Breast epithelium (tissue), 4 donors: ENCODE measurements at regions not wholly inside any gene's neighbourhood (a gene's known extent, or its start where the extent isn't known, plus 50 kb on each side); places are given as distances from the start of the nearest gene placed in this dataset.

ENCODE experiments used
- DNase-seq, 2 donors: peaks; one replicate each; pipeline ENCODE4 v3.0.0-alpha.2; 2019; ENCODE audit warnings: low spot score in 2 of 2
- H3K27ac ChIP-seq, 2 donors: fragments of 200-600 bp; sonication (generic) in 1 of 2; one replicate each; pipeline ENCODE4 v1.5.1; 2016 to 2019; ENCODE audit warnings: mild to moderate bottlenecking in 1 of 2
- H3K27me3 ChIP-seq, 2 donors: fragments of 200-600 bp; sonication (generic) in 1 of 2; one replicate each; pipeline versions ENCODE4 v1.5.1 to v1.6.0; 2017 to 2019; ENCODE audit warnings: control low read depth in 1 of 2, mild to moderate bottlenecking in 1 of 2
- H3K36me3 ChIP-seq: fragments of 200-600 bp; one replicate; pipeline ENCODE4 v1.5.1; 2019
- H3K4me1 ChIP-seq, 2 donors: fragments of 200-600 bp; sonication (generic); one replicate each; pipeline ENCODE4 v1.5.1; 2016 to 2019; ENCODE audit warnings: control low read depth in 1 of 2
- H3K4me3 ChIP-seq, 3 donors: fragments of 200-600 bp; sonication (generic); 1 replicate in 2 of 3; 2 replicates in 1 of 3; pipeline ENCODE4 v1.5.1; 2016 to 2019; ENCODE audit warnings: mild to moderate bottlenecking in 3 of 3, moderate library complexity in 2 of 3
- H3K9me3 ChIP-seq, 2 donors: fragments of 200-600 bp; sonication (generic) in 1 of 2; one replicate each; pipeline ENCODE4 v1.5.1; 2016 to 2019; ENCODE audit warnings: control low read depth in 1 of 2
- POLR2A ChIP-seq: fragments of 450-650 bp; IDR thresholded peaks from one replicate; pipeline ENCODE4 v1.6.1; 2016; ENCODE audit warnings: antibody characterized with exemption, mild to moderate bottlenecking, moderate library complexity
- POLR2AphosphoS5 ChIP-seq, 3 donors: sonication (generic); formaldehyde crosslinking; IDR thresholded peaks; one replicate each; pipeline ENCODE4 v1.6.1; 2017; ENCODE audit warnings: antibody characterized with exemption in 3 of 3
- intact Hi-C: fragments of 100-400 bp; cut with DNase I; formaldehyde crosslinking; loops from one replicate; pipeline ENCODE4 v1.15.1; 2023; ENCODE audit warnings: low total_unique reads
- TF ChIP-seq, protein P1 (sequence below), 3 donors: fragments of 450-650 bp; IDR thresholded peaks; one replicate each; pipeline ENCODE4 v1.5.1; 2016 to 2017; ENCODE audit warnings: antibody characterized with exemption in 3 of 3, mild to moderate bottlenecking in 3 of 3, moderate library complexity in 3 of 3

GRCh38 chr2:129689653-129690448 is 289.6 kb upstream of the RAB6C start:
- intact Hi-C loops = no loop called here
- H3K9me3 ChIP-seq = peaks cover 0 to 16% of the 10 kb centered on the region in 2 donors
- no peak for DNase-seq
- no peak overlapping the region for H3K27ac ChIP-seq
- TF ChIP-seq, protein P1, sequence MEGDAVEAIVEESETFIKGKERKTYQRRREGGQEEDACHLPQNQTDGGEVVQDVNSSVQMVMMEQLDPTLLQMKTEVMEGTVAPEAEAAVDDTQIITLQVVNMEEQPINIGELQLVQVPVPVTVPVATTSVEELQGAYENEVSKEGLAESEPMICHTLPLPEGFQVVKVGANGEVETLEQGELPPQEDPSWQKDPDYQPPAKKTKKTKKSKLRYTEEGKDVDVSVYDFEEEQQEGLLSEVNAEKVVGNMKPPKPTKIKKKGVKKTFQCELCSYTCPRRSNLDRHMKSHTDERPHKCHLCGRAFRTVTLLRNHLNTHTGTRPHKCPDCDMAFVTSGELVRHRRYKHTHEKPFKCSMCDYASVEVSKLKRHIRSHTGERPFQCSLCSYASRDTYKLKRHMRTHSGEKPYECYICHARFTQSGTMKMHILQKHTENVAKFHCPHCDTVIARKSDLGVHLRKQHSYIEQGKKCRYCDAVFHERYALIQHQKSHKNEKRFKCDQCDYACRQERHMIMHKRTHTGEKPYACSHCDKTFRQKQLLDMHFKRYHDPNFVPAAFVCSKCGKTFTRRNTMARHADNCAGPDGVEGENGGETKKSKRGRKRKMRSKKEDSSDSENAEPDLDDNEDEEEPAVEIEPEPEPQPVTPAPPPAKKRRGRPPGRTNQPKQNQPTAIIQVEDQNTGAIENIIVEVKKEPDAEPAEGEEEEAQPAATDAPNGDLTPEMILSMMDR (IDR thresholded peaks at IDR 0.05) = no peak
- no peak for TF ChIP-seq POLR2AphosphoS5 (IDR thresholded peaks at IDR 0.05)
- no peak for TF ChIP-seq POLR2A
- no peaks in the 10 kb centered on the region for H3K4me1 ChIP-seq
- H3K36me3 ChIP-seq = no peaks in the 10 kb centered on the region
- no peak overlapping the region for H3K4me3 ChIP-seq
- H3K27me3 ChIP-seq = no peaks in the 10 kb centered on the region

DNA sequence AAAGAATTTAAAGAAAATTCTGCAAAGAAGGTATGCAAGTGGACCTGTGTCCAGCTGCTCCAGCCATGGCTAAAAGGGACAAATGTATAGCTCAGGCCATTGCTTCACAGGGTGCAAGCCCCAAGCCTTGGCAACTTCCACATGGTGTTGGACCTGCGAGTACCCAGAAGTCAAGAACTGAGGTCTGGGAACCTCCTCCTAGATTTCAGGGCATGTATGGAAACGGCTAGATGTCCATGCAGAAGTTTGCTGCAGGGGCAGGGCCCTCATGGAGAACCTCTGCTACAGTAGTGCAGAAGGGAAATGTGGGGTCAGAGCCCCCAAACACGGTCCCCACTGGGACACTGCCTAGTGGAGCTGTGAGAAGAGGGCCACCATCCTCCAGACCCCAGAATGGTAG is 284.0 kb upstream of the RAB6C start:
- Histone ChIP-seq H3K27ac (no peak overlapping the region), H3K36me3 (no peaks in the 10 kb centered on the region), H3K4me3 (no peak overlapping the region), H3K4me1 (no peaks in the 10 kb centered on the region), H3K27me3 (no peaks in the 10 kb centered on the region), H3K9me3 (peaks cover 0 to 16% of the 10 kb centered on the region in 2 donors)
- intact Hi-C loops = no loop called here
- DNase-seq = no peak
- TF ChIP-seq, protein P1 (IDR thresholded peaks at IDR 0.05) = no peak
- no peak for TF ChIP-seq POLR2A
- TF ChIP-seq POLR2AphosphoS5 (IDR thresholded peaks at IDR 0.05) = no peak

DNA sequence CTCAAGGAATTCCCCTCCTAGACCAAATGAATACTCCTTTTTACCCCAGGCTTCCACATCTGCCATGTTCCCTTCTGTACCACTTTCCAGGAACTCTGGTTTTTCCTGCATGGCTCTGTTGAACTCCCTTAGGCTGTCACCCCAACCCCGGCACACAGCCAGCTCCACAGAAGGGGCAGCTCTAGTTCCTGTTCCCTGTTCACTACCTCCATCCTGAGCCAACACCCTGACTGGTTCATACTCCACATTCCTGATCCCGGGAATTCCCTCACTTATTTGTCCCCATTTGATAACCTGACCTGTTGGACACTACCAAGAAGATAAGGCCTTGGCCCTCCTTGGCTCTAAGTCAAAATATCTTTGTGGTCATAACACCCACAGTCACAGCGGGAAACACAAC is 280.9 kb upstream of the RAB6C start:
- H3K27me3 ChIP-seq = no peaks in the 10 kb centered on the region
- no peak for TF ChIP-seq POLR2A
- no peak for TF ChIP-seq POLR2AphosphoS5 (IDR thresholded peaks at IDR 0.05)
- TF ChIP-seq, protein P1 (IDR thresholded peaks at IDR 0.05) = no peak
- no peaks in the 10 kb centered on the region for H3K36me3 ChIP-seq
- no peak overlapping the region for H3K27ac ChIP-seq
- no peak overlapping the region for H3K4me3 ChIP-seq
- intact Hi-C loops = no loop called here
- H3K9me3 ChIP-seq = no peaks in the 10 kb centered on the region
- no peaks in the 10 kb centered on the region for H3K4me1 ChIP-seq
- no peak for DNase-seq

- intact Hi-C loops = no loop called here
- no peaks in the 10 kb centered on the region for H3K4me1 ChIP-seq
- no peaks in the 10 kb centered on the region for H3K27me3 ChIP-seq
- TF ChIP-seq POLR2AphosphoS5 (IDR thresholded peaks at IDR 0.05) = no peak
- TF ChIP-seq, protein P1 (IDR thresholded peaks at IDR 0.05) = no peak
- TF ChIP-seq POLR2A = no peak
- no peak overlapping the region for H3K4me3 ChIP-seq
- no peak overlapping the region for H3K27ac ChIP-seq
- no peaks in the 10 kb centered on the region for H3K9me3 ChIP-seq
- no peaks in the 10 kb centered on the region for H3K36me3 ChIP-seq
- DNase-seq = no peak
Measured at GRCh38 chr2:129699781-129700573, 279.5 kb upstream of the RAB6C start.
